ENCODE measurements at regions not wholly inside any gene's neighbourhood (a gene's known extent, or its start where the extent isn't known, plus 50 kb on each side); places are given as distances from the start of the nearest gene placed in this dataset.

GRCh38 chr1:38285807-38286530, 239.4 kb upstream of the POU3F1 start:
- no peak for DNase-seq (ENCODE audit: low spot score)

- DNase-seq (ENCODE audit: low spot score), result no peak
Measured at GRCh38 chr1:38284953-38285352, 238.4 kb upstream of the POU3F1 start.

- no peak for DNase-seq (ENCODE audit: low spot score)
Measured at GRCh38 chr1:38283696-38284470, 237.3 kb upstream of the POU3F1 start.

GRCh38 chr1:38279148-38279547, 232.6 kb upstream of the POU3F1 start:
- no peak for DNase-seq (ENCODE audit: low spot score)

GRCh38 chr1:38277646-38278045, 231.1 kb upstream of the POU3F1 start:
- no peak for DNase-seq (ENCODE audit: low spot score)

- no peak for DNase-seq (ENCODE audit: low spot score)
Measured at GRCh38 chr1:38275960-38276359, 229.4 kb upstream of the POU3F1 start.

GRCh38 chr1:38274974-38275373, 228.4 kb upstream of the POU3F1 start:
- no peak for DNase-seq (ENCODE audit: low spot score)

GRCh38 chr1:38273196-38273804, 226.7 kb upstream of the POU3F1 start:
- DNase-seq (ENCODE audit: low spot score), result no peak

- DNase-seq (ENCODE audit: low spot score), result no peak
Measured at GRCh38 chr1:38272515-38272914, 225.9 kb upstream of the POU3F1 start.

GRCh38 chr1:38270849-38271633, 224.4 kb upstream of the POU3F1 start:
- DNase-seq (ENCODE audit: low spot score), result no peak

GRCh38 chr1:38269923-38270848, 223.6 kb upstream of the POU3F1 start:
- DNase-seq (ENCODE audit: low spot score), result no peak

GRCh38 chr1:38268226-38268625, 221.6 kb upstream of the POU3F1 start:
- DNase-seq (ENCODE audit: low spot score), result no peak

- DNase-seq (ENCODE audit: low spot score), result no peak
Measured at GRCh38 chr1:38267037-38268036, 220.7 kb upstream of the POU3F1 start.

- DNase-seq (ENCODE audit: low spot score), result no peak
Measured at GRCh38 chr1:38266197-38266520, 219.6 kb upstream of the POU3F1 start.

- DNase-seq (ENCODE audit: low spot score), result no peak
Measured at GRCh38 chr1:38265293-38266196, 219.0 kb upstream of the POU3F1 start.

GRCh38 chr1:38263438-38263837, 216.8 kb upstream of the POU3F1 start:
- no peak for DNase-seq (ENCODE audit: low spot score)

GRCh38 chr1:38261574-38261973, 215.0 kb upstream of the POU3F1 start:
- no peak for DNase-seq (ENCODE audit: low spot score)

GRCh38 chr1:38258085-38258627, 211.6 kb upstream of the POU3F1 start:
- no peak for DNase-seq (ENCODE audit: low spot score)

- DNase-seq (ENCODE audit: low spot score), result no peak
Measured at GRCh38 chr1:38257374-38257773, 210.8 kb upstream of the POU3F1 start.

All from putamen (tissue), 1 donor.